HG03139 (cell line): ENCODE measurements at regions not wholly inside any gene's neighbourhood (a gene's known extent, or its start where the extent isn't known, plus 50 kb on each side); places are given as distances from the start of the nearest gene placed in this dataset.
"Not testable (repeated sequence)": the region's sequence is repeated elsewhere in the genome, so short reads cannot be mapped to it uniquely, and the experiment has no call there.

Experiments used
- ATAC-seq: cut with Tn5 transposase; IDR thresholded peaks from one replicate; pipeline ENCODE4 v1.9.1; 2021; ENCODE audit not compliant: unreplicated experiment

- no peak for ATAC-seq
Measured at GRCh38 chr4:164058776-164059445, 564.4 kb downstream of the TMA16 start.

GRCh38 chr4:164060456-164060855, 566.0 kb downstream of the TMA16 start:
- ATAC-seq: no peak

GRCh38 chr4:164068392-164068791, 573.9 kb downstream of the TMA16 start:
- ATAC-seq: no peak

GRCh38 chr4:164070625-164071024, 576.1 kb downstream of the TMA16 start:
- ATAC-seq: no peak

GRCh38 chr4:164081371-164081770, 586.9 kb downstream of the TMA16 start:
- ATAC-seq: no peak

- ATAC-seq: no peak
Measured at GRCh38 chr4:164081801-164082200, 587.3 kb downstream of the TMA16 start.

GRCh38 chr4:164087733-164088132, 593.2 kb downstream of the TMA16 start:
- no peak for ATAC-seq

GRCh38 chr4:164095313-164096110, 601.0 kb downstream of the TMA16 start:
- no peak for ATAC-seq

GRCh38 chr4:164096766-164097518, 602.5 kb downstream of the TMA16 start:
- ATAC-seq: no peak

GRCh38 chr4:164100741-164101365, 606.4 kb downstream of the TMA16 start:
- ATAC-seq: not testable (repeated sequence)

GRCh38 chr4:164108971-164109370, 614.5 kb downstream of the TMA16 start:
- no peak for ATAC-seq

- no peak for ATAC-seq
Measured at GRCh38 chr4:164109503-164109902, 615.0 kb downstream of the TMA16 start.

- ATAC-seq: no peak
Measured at GRCh38 chr4:164115236-164115635, 620.7 kb downstream of the TMA16 start.

- ATAC-seq: no peak
Measured at GRCh38 chr4:164116286-164116685, 621.8 kb downstream of the TMA16 start.

GRCh38 chr4:164134388-164134787, 619.5 kb upstream of the SMIM31 start:
- no peak for ATAC-seq

- no peak for ATAC-seq
Measured at GRCh38 chr4:164136180-164136616, 617.7 kb upstream of the SMIM31 start.

GRCh38 chr4:164138521-164138920, 615.4 kb upstream of the SMIM31 start:
- no peak for ATAC-seq

- ATAC-seq: no peak
Measured at GRCh38 chr4:164139291-164139690, 614.6 kb upstream of the SMIM31 start.

- not testable (repeated sequence) for ATAC-seq
Measured at GRCh38 chr4:164141755-164142375, 612.1 kb upstream of the SMIM31 start.

- ATAC-seq: no peak
Measured at GRCh38 chr4:164154416-164154815, 599.5 kb upstream of the SMIM31 start.

- no peak for ATAC-seq
Measured at GRCh38 chr4:164169591-164169990, 584.3 kb upstream of the SMIM31 start.
